Hematopoietic multipotent progenitor cell treated with erythropoietin and hydrocortisone succinate and interleukin-3 and kit ligand, for 4 days (in vitro differentiated cells): ENCODE measurements at regions not wholly inside any gene's neighbourhood (a gene's known extent, or its start where the extent isn't known, plus 50 kb on each side); places are given as distances from the start of the nearest gene placed in this dataset.

Experiments
- DNase-seq: peaks from one replicate; pipeline ENCODE4 v3.0.0-alpha.2; 2015

DNA sequence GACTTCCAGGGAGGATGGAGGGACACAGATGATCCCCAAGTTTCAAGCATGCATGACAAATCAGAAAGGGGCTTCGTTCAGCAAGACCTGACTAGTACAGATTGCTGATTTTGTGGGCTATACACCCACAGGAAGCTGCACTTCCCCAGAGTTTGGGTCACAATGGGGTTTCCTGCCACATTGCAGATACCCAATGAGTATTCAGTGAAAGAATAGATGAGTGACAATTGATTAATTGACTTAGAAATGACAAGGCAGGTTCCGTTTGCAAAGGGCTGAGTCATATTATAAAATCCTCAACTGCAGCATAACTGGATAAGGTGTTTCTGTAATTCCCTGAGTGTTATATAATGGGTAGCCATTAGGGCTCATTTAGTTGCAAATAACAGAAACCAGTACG, 146.6 kb upstream of the TBL1X start:
- DNase-seq, result peak; percentile 73

DNA sequence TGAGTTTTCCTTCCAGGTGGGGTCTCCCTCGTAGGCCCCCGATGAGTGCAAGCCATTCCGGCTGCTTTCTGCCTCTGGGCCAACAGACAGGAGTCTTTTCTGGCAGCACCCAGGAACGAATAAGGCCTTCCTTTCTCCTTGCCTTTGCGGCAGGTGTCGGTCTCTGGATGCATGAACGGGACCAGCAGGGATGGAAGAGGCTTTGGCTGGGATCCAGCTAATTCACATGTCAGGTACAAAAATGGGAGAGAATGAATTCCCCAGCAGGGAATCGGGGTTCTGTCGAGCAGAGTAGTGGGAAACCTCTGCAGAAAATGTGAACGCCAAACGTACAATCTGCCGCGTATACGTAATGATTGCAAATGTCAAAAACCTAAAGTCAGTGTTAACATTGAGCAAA, 146.1 kb upstream of the TBL1X start:
- no peak for DNase-seq

DNA sequence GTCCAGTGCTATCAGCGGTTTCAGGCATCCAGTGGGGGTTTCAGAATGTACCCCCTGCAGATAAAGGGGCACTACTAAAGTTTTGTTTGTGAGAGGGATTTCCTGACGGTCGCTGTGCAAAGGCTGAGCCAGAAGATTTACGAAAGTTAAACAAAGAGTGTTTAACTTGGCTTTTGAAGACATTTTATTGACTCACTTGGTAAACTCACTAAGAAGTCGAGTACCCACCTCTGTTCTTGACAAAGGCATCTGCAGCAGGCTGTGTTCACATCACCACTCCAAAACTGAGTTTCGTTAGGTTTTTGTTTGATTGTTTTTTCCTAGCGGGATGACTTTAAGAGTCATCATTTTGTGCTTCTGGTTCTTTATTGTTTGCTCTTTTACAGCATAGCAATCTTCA, 143.9 kb upstream of the TBL1X start:
- no peak for DNase-seq

DNA sequence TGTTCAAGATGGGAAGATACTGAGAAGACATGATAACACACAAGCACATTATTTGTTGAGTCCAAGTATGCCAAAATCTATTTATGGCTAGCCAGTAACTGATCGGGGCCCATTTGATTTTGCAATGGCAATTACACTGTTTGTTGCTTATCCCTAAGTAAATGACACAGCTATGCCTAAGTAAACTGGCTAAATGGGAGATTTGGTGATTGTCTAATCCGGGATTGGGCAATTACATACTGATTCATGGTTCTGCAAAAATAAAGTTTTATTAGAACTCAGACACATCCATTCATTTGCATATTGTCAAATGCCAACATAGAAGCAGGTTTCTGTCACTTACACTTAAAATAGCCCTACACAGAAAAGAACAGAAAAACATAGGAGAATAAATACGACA, 140.2 kb upstream of the TBL1X start:
- DNase-seq, result no peak

DNA sequence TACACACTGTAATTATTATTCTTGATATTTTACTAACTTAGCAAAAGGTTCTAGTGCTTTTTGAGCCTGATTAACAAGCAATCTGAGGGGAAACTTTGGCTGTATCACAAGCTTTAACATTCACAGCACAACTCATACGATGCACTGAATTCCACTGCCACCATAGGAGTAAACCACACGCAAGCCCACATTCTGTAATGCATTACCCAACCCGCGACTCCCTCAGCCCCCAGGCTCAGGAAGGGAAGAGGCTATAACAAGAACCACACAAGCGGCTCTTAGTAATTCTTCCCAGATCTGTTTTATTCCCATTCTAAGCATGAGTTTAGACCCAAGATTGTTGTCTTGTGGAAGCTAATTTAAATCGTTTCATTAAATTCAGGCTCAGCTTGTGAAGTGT, 138.5 kb upstream of the TBL1X start:
- DNase-seq, result no peak

DNA sequence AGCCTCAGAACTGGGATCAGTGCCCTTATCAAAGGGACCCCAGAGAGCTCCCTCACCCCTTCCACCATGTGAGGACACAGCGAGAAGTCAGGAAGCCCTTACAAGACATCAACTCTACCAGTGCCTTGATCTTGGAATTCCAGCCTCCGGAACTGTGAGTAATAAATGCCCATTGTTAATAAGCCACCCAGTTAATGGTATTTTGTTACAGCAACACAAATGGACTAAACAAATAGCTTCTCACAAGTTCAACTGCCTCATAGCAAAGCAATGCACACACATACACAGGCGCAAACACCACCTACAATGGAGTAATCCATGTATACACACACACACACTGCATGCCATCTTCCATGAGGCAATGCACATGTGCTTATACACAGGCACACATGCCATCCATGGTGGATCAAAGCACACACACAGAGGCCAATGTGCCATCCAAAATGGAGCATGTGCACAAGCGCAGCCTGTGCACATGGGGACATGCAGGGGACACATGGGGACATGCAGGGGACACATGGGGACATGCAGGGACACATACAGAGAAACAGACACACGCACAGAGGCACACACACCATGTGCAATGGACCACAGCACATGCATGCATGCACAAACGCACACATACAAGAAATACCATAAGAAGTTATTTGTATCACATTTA, 137.6 kb upstream of the TBL1X start:
- DNase-seq, result no peak

DNA sequence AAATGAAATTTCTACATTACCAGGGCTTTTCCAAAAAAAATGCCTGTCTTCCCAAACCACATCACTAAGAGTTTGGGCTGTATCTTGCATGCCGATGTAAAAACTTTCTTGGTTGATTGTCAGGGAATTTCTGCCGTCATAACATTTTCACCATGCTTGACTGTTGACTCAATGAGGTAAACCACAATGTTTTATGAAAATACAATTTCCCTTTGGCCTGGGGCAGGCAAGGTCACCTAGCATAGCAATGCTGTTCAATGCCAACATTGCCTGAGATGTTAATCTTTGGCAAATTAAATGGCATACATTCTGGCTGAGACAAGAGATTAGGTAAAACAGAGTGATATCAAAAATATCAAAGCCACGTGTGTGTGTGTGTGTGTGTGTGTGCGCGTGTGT, 137.1 kb upstream of the TBL1X start:
- DNase-seq, result no peak

DNA sequence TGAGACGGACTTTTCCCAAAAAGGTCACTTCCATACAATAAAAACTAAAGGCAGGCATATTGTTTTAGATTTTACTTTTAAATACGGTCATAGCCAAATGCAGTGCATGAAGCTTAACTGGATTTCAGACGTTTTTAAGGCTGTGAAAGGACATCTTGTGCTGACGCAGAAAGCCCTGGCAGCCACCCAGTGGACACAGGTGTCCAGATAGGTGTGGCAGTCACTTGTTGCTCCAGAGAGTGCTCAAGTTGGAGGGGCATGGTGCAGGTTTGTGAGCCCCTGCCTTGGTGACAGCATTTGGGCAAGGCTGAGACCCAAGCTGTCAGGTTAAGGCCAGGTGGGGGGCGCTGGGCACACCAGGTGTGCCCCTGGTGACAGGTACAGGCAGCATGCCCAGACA, 135.8 kb upstream of the TBL1X start:
- no peak for DNase-seq

DNA sequence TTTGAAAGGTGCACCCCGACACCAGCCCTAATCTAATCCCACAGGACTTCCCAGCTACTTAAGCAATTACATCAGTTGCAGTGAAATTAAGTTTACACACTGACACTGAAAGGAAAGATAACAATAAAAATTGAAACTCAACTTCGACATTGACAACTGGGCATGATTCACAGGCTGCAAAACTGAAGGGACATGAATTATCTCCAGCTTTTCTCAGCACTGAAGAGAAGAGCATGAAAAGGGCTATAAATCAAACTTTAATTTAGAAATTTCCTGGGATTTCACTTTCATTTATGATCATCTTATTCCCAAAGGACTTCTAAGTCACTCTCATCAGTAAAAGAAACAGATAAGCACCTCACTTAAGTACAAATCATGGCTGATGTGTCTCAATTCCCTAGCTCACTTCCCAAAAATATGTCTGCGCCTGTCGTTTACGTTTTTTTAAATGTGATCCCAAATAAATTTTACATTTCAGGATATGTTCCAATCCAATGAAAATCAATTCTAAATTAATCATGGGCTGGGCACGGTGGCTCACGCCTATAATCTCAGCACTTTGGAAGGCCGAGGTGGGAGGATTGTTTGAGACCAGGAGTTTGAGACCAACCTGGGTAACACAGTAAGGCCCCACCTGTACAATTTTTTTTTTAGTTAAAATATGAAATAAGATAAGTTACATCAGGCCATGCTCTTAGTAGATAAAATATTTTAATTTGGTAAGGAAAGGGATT, 134.4 kb upstream of the TBL1X start:
- no peak for DNase-seq

DNA sequence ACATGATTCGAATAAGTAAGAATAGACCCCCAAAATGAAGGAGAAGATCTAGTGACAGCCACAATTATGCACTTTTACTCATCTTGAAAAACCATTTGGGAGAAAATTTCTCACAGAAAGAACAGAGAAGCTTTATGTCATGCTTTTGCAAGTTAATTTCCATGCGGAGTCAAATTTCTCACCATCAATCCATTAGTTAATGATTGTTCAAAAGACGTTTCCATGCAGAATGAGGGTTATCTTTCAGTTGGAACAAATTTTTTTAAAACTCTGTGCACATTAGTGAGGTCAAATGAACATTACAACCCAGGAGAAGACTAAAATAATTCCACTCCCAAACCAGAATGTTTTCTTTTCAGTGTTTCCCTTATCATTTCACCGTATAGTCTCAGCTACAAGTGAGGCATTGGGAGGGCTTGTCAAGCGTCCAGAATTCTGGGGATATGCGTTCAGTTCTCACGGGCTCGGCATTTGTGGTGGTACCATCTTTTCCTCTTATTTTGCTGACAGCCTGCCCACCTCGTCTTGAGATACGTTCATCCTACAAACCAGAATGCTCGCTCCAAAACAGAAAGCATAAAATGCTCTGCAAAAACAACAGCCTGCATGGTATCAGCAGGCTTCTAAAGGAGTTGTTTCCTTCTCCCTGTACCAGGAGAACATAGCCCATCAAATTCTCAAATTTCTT, 130.8 kb upstream of the TBL1X start:
- DNase-seq, result no peak

DNA sequence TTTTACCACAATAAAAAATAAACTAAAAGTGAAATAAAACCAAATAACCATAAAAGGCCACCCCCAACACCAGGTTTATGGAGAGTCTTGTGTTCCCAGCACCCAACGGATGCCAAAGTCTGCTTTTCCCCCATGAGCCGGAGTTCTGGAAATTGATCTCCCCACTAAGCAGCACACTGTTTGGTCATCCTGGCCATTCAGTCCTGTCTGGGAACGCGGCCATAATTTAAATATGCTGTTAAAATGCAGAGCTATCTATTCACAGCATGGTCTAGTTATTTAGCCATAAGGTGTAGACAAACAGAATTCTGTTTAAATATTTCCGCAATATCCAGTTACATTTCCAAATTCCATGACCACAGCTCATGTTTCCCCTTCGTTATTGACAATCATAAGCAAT, 129.6 kb upstream of the TBL1X start:
- no peak for DNase-seq

DNA sequence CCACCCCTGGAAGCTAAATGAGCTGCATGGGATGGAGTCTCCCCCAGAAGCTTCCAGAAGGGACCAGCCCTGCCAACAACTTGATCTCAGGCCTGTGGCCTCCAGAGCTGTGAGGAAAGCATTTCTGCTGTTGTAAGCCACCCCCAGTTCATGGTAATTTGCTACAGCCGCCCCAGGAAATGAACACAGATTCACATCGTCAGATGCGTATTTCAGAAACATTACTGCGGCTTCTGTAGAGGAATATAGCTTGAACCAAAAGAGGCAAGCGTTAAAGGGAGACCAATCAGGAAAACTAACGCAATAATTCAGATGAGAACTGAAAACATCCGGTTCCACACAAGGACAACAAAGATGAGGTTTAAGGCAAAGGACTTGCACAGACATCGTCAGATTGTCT, 128.4 kb upstream of the TBL1X start:
- no peak for DNase-seq

DNA sequence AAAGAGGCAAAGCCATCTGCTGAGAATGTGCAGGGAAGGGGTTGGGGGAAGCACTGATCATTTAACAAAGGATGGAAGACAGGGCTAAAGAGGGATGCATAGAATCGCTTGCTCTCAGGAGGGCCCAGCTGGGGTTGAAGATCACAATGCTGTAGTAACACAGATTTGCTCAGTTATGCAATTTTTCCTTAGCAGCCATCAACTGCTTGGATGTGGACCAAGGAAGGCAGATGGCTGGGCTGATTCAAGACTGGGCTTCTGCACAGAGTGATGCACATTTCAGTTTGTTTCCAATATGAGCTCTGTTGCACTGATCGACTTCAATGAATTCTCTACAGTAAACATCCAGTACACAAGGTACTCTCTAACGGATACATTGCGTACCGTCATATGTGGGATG, 127.8 kb upstream of the TBL1X start:
- no peak for DNase-seq

DNA sequence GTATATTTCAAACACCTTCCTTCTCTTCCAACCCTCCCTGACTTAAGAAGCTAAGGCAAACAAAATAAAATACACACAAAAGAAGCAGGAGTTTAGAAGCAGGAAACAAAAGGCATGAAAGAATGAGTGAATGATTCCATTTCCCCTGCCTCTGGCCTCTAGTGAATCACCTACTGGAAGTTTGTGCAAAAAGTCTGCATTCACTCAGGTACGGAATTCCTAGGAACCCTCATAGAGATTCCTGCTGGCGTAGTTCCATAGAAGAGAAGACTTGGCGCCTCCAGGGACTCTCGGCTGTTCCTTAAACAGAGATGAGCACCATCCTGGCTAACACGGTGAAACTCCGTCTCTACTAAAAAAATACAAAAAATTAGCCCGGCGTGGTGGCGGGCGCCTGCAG, 125.9 kb upstream of the TBL1X start:
- no peak for DNase-seq

DNA sequence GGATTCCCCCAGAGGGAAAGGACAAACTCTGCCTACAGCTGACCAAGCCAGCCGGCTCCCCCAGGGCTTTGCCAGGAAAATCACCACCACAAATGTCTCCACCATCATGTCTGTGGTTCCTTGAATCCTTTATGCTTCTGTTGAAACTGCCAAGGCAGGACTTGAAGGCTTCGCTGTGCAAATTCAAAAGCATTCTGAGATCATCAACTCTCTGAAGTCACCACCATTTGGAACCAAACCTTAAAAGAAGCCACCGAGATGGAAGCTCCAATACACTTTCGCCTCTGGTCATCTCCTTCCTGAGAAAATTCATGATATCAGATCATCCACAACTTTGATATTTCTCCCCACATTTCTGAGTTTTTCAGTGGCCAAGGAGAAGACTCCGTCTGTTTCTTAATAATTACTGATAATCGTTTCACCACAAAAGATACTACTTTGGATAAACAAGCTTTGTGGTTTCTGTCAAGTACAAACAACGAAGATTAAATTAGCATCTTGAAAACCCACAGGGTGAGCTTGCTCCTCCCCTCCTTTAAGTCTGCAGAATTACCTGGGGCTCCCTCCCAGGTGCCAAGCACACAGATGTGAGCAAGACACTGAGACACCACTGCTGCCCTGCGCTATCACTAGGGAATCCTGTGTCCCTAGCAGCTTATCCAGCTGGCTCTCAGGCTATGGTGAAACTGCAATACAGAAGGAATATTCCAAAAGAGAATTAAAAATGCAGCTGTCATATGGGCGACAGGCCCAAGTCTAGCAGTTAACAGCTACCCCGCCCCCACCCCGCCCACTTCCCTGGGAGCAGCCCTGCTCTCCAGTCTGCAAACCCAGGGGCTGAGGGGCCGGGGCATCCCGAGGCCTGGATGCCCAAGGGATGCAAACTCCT, 125.0 kb upstream of the TBL1X start:
- DNase-seq, result peak; percentile 74

DNA sequence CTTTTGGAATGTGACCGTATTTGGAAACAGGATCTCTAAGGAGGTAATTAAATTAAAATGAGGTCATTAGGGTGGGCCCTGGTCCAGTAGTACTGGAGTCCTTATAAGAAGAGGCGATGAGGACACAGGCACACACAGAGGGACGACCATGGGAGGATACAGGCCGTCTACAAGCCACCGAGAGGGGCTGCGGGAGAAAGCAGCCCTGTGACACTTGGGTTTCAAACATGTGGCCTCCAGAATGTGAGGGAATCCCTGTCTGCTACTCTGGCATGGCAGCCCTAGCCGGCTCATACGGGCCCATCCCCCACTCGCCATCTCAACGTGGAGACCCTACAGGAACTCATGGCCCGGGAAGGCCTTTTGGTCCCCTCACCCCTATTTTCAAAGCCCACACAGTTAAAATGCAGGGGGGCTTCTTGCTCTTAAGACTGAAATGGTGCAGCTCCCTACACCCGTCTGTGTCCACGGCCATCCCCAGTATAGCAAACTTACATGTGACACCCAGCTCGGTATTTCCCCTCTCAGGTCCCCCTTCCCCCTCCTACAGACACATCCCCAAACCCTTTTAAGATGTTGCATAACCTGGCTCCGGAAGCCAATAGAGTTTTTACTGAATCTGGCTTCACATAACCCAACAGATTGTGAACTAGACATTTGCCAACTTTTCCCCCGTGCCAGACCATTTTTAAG, 124.1 kb upstream of the TBL1X start:
- DNase-seq, result peak; percentile 77

DNA sequence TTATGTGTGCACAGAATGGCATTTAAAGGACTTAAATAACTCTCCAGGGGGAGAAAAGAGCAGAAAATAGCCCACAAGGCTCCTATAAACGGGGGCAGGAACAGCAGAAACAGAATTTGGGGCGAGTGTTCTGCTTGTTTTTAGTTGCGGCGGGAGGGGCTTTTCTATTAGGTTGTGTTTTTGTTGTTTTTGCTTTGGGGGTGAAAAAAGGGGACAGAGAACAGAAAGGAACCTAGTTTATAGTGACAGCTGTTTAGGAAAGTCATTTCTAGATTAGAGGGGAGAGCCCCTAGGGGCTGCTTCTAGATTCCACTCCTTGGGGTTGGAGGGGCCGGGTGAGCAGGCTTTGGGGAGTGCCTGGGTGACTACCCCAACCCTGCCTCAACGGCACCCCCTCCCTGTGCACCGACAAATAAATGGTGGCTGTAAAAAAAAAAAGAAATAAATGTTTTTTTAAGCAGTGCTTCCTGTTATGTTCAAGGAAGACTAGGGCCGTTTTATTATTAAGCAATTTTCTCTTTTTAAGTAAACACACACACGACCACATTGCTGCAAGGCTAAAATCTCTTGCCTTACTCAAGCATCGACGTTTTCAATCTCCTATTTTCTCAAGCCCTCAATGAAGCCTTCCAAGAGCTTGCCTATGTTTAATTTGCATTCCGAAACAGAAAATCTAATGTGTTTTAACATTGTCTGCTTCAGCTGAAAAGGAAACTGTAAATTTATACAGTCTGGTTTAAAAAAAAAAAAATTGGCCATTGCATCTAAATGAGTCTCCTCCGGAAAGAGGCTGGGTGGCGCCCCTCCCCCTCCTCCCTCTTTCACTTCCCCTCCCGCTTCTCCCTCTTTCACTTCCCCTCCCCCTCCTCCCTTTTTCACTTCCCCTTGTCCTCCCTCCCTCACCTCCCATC, 123.3 kb upstream of the TBL1X start:
- peak; percentile 81 for DNase-seq

DNA sequence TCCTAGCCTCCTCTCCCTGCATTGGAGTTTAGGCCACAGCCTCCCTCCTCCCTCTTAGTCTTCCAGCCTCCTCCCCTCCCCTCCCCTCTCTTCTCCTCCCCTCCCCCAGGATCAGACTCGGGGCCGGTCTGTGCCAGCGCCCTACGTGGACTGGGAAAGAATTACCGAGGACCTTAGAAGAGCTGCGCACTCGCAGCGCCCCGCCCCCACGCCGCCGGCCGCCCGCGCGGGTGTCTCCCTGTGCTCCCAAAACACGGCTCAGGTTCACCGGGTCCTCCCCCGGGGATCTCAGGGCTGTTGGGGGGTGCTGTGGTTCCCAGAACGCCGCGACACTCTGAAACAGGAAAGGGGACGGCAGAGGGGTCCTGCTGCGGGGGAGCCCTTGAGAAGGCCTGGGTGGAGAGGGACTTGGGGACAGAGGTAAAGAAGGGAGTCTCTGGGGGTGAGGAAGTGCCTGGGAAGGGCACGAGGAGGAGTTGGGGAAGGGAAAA, 122.3 kb upstream of the TBL1X start:
- peak; percentile 89 for DNase-seq

DNA sequence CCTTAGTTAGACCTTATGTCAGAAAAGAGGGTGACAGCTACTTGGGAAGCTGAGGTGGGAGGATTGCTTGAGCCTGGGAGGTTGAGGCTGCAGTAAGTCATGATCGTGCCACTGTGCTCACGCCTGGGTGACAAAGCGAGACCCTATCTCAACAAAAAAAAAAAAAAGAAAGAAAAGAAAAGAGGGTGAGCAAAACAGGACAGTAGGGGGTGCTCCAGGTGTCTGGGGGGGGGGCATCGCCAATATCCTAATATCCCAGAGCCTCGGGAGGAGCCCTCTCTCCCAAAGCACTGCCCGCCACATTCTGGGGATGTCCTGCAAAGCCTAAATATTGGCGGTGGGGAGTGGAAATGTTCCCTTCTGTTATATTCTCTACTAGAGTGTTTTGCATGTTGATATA, 120.9 kb upstream of the TBL1X start:
- no peak for DNase-seq

DNA sequence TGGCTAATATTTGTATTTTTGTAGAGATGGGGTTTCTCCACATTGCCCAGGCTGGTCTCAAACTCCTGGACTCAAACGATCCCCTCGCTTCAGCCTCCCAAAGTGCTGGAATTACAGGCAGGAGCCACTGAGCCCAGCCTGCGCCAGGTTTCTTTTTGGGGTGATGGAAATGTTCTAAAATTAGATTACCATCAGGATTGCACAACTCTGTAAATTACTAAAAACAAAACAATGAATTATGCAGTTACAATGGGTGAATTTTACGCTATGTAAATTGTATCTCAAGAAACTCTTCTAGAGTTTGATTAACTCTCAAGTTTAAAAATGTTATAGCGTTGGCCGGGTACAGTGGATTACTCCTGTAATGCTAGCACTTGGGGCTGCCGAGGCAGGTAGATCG, 118.9 kb upstream of the TBL1X start:
- DNase-seq, result no peak
